ENCODE measurements at regions not wholly inside any gene's neighbourhood (a gene's known extent, or its start where the extent isn't known, plus 50 kb on each side); places are given as distances from the start of the nearest gene placed in this dataset.

- Mint-ChIP-seq H3K4me3 (no peak overlapping the region), H3K36me3 (ENCODE audit: low read depth) (no peaks in the 10 kb centered on the region), H3K27me3 (no peaks in the 10 kb centered on the region), H3K27ac (no peak overlapping the region), H3K4me1 (ENCODE audit: low read depth) (no peaks in the 10 kb centered on the region), H3K9me3 (peaks cover 11% of the 10 kb centered on the region)
- Histone ChIP-seq H3K4me3 (ENCODE audit: low read length) (no peak overlapping the region), H3K4me1 (ENCODE audit: insufficient read depth, low read length) (no peaks in the 10 kb centered on the region), H3K9me3 (ENCODE audit: control insufficient read depth in 1 of 2, insufficient read depth in 1 of 2, low read length in 2 of 2) (peaks cover 0 to 7% of the 10 kb centered on the region in 2 experiments), H3K36me3 (ENCODE audit: insufficient read depth, low read length) (no peaks in the 10 kb centered on the region), H3K27ac (ENCODE audit: low read depth in 1 of 2, low read length in 2 of 2) (no peak overlapping the region), H3K27me3 (ENCODE audit: control insufficient read depth in 1 of 2, insufficient read depth in 2 of 2, low read length in 2 of 2) (no peaks in the 10 kb centered on the region)
- ATAC-seq (ENCODE audit: poor library complexity) (no peak), DNase-seq (no peak)
- no peak for TF ChIP-seq CTCF (IDR thresholded peaks at IDR 0.05)
- ChIA-PET POLR2A (no interaction called here), CTCF (no interaction called here)
- intact Hi-C loops (cut with DNase I, micrococcal nuclease) = no loop called here
These were observed 837.1 kb upstream of the ZNF608 start for GRCh38 chr5:125583321-125584139.

- H3K36me3 Mint-ChIP-seq (ENCODE audit: low read depth) = no peaks in the 10 kb centered on the region
- H3K27me3 ChIP-seq (ENCODE audit: control insufficient read depth in 1 of 2, insufficient read depth in 2 of 2, low read length in 2 of 2) = no peaks in the 10 kb centered on the region
- no peak for DNase-seq
- H3K9me3 Mint-ChIP-seq = peaks cover 10% of the 10 kb centered on the region
- no peak for ATAC-seq (ENCODE audit: poor library complexity)
- no peak overlapping the region for H3K27ac Mint-ChIP-seq
- peaks cover 0 to 7% of the 10 kb centered on the region in 2 experiments for H3K9me3 ChIP-seq (ENCODE audit: control insufficient read depth in 1 of 2, insufficient read depth in 1 of 2, low read length in 2 of 2)
- TF ChIP-seq CTCF (IDR thresholded peaks at IDR 0.05) = no peak
- POLR2A ChIA-PET = no interaction called here
- no peaks in the 10 kb centered on the region for H3K4me1 ChIP-seq (ENCODE audit: insufficient read depth, low read length)
- H3K4me3 Mint-ChIP-seq = no peak overlapping the region
- H3K4me1 Mint-ChIP-seq (ENCODE audit: low read depth) = no peaks in the 10 kb centered on the region
- no peaks in the 10 kb centered on the region for H3K27me3 Mint-ChIP-seq
- no peak overlapping the region for H3K4me3 ChIP-seq (ENCODE audit: low read length)
- intact Hi-C loops (cut with DNase I, micrococcal nuclease) = no loop called here
- CTCF ChIA-PET = no interaction called here
- H3K36me3 ChIP-seq (ENCODE audit: insufficient read depth, low read length) = no peaks in the 10 kb centered on the region
- no peak overlapping the region for H3K27ac ChIP-seq (ENCODE audit: low read depth in 1 of 2, low read length in 2 of 2)
These were observed 837.7 kb upstream of the ZNF608 start for GRCh38 chr5:125584140-125584520.

DNA sequence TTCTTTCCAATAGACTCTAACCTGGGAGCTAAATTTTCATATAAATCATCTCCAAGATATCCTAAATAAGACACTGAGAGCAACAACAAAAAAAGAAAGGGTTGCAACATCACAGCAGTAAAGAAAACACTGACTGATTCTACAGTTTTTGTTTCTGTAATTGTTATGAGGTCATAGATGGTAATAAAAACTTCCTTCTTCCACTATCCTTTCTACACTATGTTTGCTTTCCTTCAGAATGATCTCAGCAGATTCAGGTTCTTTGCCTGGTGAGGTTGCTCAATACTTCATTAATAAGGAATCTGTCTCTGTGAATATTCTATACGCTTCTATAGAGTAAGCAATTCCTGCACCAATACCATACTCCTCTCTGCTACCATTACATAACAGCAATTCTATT is 835.6 kb upstream of the GRAMD2B start:
- no peak for DNase-seq
- Mint-ChIP-seq H3K4me1 (ENCODE audit: low read depth) (no peaks in the 10 kb centered on the region), H3K4me3 (no peak overlapping the region), H3K27ac (no peak overlapping the region), H3K9me3 (peaks cover 13% of the 10 kb centered on the region), H3K27me3 (no peaks in the 10 kb centered on the region), H3K36me3 (ENCODE audit: low read depth) (no peaks in the 10 kb centered on the region)
- intact Hi-C loops (cut with DNase I, micrococcal nuclease) = no loop called here
- Histone ChIP-seq H3K9me3 (ENCODE audit: control insufficient read depth in 1 of 2, insufficient read depth in 1 of 2, low read length in 2 of 2) (peaks cover 0 to 7% of the 10 kb centered on the region in 2 experiments), H3K27me3 (ENCODE audit: control insufficient read depth in 1 of 2, insufficient read depth in 2 of 2, low read length in 2 of 2) (no peaks in the 10 kb centered on the region), H3K4me3 (ENCODE audit: low read length) (no peak overlapping the region), H3K27ac (ENCODE audit: low read depth in 1 of 2, low read length in 2 of 2) (no peak overlapping the region), H3K4me1 (ENCODE audit: insufficient read depth, low read length) (no peaks in the 10 kb centered on the region), H3K36me3 (ENCODE audit: insufficient read depth, low read length) (no peaks in the 10 kb centered on the region)
- ChIA-PET POLR2A (no interaction called here), CTCF (no interaction called here)
- ATAC-seq (ENCODE audit: poor library complexity) = no peak
- no peak for TF ChIP-seq CTCF (IDR thresholded peaks at IDR 0.05)

All from CD4-positive, alpha-beta T cell (primary cell).